SK-N-SH (cell line): ENCODE measurements at regions not wholly inside any gene's neighbourhood (a gene's known extent, or its start where the extent isn't known, plus 50 kb on each side); places are given as distances from the start of the nearest gene placed in this dataset.

Experiments
- CTCF ChIP-seq: fragments of 200-600 bp; sonication (generic); IDR thresholded peaks from 2 replicates; pipeline ENCODE4 v1.6.1; 2017; ENCODE audit warnings: antibody characterized with exemption, mild to moderate bottlenecking, moderate library complexity
- JUND ChIP-seq: IDR thresholded peaks from 2 replicates; pipeline ENCODE4 v1.4.0; 2012
- RAD21 ChIP-seq: IDR thresholded peaks from 2 replicates; pipeline ENCODE4 v1.6.1; 2012; ENCODE audit warnings: mild to moderate bottlenecking, low read length
- SIN3A ChIP-seq: IDR thresholded peaks from 2 replicates; pipeline ENCODE4 v1.6.1; 2012; ENCODE audit warnings: low read depth, mild to moderate bottlenecking, low read length, moderate library complexity, borderline replicate concordance
- TEAD4 ChIP-seq: IDR thresholded peaks from 2 replicates; pipeline ENCODE4 v1.4.0; 2012; ENCODE audit warnings: mild to moderate bottlenecking, borderline replicate concordance; ENCODE audit not compliant: insufficient read depth

GRCh38 chr18:73563901-73564472 lies 583.6 kb downstream of the FBXO15 start:
- TF ChIP-seq SIN3A (no peak), RAD21 (no peak), TEAD4 (no peak), JUND (0 out of 2 replicates have a peak, but pooled peaks have one; percentile 19), CTCF (no peak)
